Esophagus squamous epithelium (tissue), 5 donors: ENCODE measurements at regions not wholly inside any gene's neighbourhood (a gene's known extent, or its start where the extent isn't known, plus 50 kb on each side); places are given as distances from the start of the nearest gene placed in this dataset.
A peak's percentile ranks its signal among the peaks of the same experiment; 100 is the strongest.

ENCODE experiments used
- DNase-seq: peaks from one replicate; lab custom pipeline; 2025; lab: John Stamatoyannopoulos, UW
- H3K27ac ChIP-seq, 4 donors: fragments of 200-600 bp; sonication (generic); one replicate each; pipeline ENCODE4 v1.5.1; 2016 to 2019; ENCODE audit warnings: mild to moderate bottlenecking in 1 of 4
- H3K27me3 ChIP-seq, 4 donors: fragments of 200-600 bp; sonication (generic); 1 replicate in 3 of 4; 2 replicates in 1 of 4; pipeline versions ENCODE4 v1.5.1 to v1.6.0; 2017 to 2021; ENCODE audit warnings: antibody characterized with exemption in 1 of 4
- H3K36me3 ChIP-seq, 3 donors: fragments of 200-600 bp; sonication (generic); one replicate each; pipeline ENCODE4 v1.5.1; 2016 to 2019
- H3K4me1 ChIP-seq, 3 donors: fragments of 200-600 bp; sonication (generic); one replicate each; pipeline ENCODE4 v1.5.1; 2017 to 2019
- H3K4me3 ChIP-seq, 4 donors: fragments of 200-600 bp; sonication (generic); 1 replicate in 3 of 4; 2 replicates in 1 of 4; pipeline ENCODE4 v1.5.1; 2016 to 2019; ENCODE audit warnings: mild to moderate bottlenecking in 2 of 4, moderate library complexity in 1 of 4
- H3K9me3 ChIP-seq, 3 donors: fragments of 200-600 bp; sonication (generic); one replicate each; pipeline ENCODE4 v1.5.1; 2016 to 2019
- CTCF ChIP-seq, 6 experiments: fragments of 450-650 bp in 4 of 6; fragments of 200-600 bp in 2 of 6; sonication (generic) in 2 of 6; IDR thresholded peaks; one replicate each; pipeline ENCODE4 v1.5.1; 2016 to 2019; ENCODE audit warnings: antibody characterized with exemption in 6 of 6, mild to moderate bottlenecking in 4 of 6, moderate library complexity in 4 of 6
- POLR2A ChIP-seq, 4 donors: fragments of 450-650 bp; IDR thresholded peaks; one replicate each; pipeline ENCODE4 v1.6.1; 2017; ENCODE audit warnings: antibody characterized with exemption in 4 of 4, mild to moderate bottlenecking in 4 of 4, moderate library complexity in 3 of 4
- WGBS, 2 donors: methylation state at CpG; one replicate each; pipeline ENCODE4 v1.1.5; 2018; 5-methylcytosine and 5-hydroxymethylcytosine counted together
- intact Hi-C: fragments of 100-400 bp; cut with DNase I; formaldehyde crosslinking; loops from one replicate; pipeline ENCODE4 v1.15.0; 2022
- donor health status: DM: yes; HTN: yes; CAD: no.

GRCh38 chrX:4936315-4936714 is 1222.9 kb upstream of the PRKX start:
- 69 to 100% methylated on average over 1 to 2 of the region's 2 CpGs for WGBS, 2 donors
- intact Hi-C loops = no loop called here
- peak overlapping the region in 1 of 4 donors; percentile 43 for H3K27ac ChIP-seq

GRCh38 chrX:4935846-4936245 is 1222.4 kb upstream of the PRKX start:
- DNase-seq = no peak

More at GRCh38 chrX:4936315-4936714, 1222.9 kb upstream of the PRKX start:
- Histone ChIP-seq H3K9me3 (no peaks in the 10 kb centered on the region), H3K27me3 (no peaks in the 10 kb centered on the region), H3K4me3 (no peak overlapping the region), H3K36me3 (no peaks in the 10 kb centered on the region), H3K4me1 (no peaks in the 10 kb centered on the region)
- no peak for DNase-seq
- TF ChIP-seq CTCF (IDR thresholded peaks at IDR 0.05) = no peak
- no peak for TF ChIP-seq POLR2A (IDR thresholded peaks at IDR 0.05)

GRCh38 chrX:4935401-4935800 is 1222.0 kb upstream of the PRKX start:
- no peaks in the 10 kb centered on the region for H3K36me3 ChIP-seq
- H3K9me3 ChIP-seq = no peaks in the 10 kb centered on the region
- peak overlapping the region in 1 of 4 donors; percentile 19 for H3K27ac ChIP-seq
- TF ChIP-seq POLR2A (IDR thresholded peaks at IDR 0.05) (no peak), CTCF (IDR thresholded peaks at IDR 0.05) (no peak)
- no peaks in the 10 kb centered on the region for H3K27me3 ChIP-seq
- WGBS, 2 donors = 44 to 49% methylated on average over 2 of the region's 2 CpGs
- no peak for DNase-seq
- no peak overlapping the region for H3K4me3 ChIP-seq
- no peaks in the 10 kb centered on the region for H3K4me1 ChIP-seq
- intact Hi-C loops = no loop called here

More at GRCh38 chrX:4935846-4936245, 1222.4 kb upstream of the PRKX start:
- H3K36me3 ChIP-seq = no peaks in the 10 kb centered on the region
- no peaks in the 10 kb centered on the region for H3K4me1 ChIP-seq
- no peak overlapping the region for H3K4me3 ChIP-seq
- no peaks in the 10 kb centered on the region for H3K9me3 ChIP-seq
- TF ChIP-seq POLR2A (IDR thresholded peaks at IDR 0.05) (no peak), CTCF (IDR thresholded peaks at IDR 0.05) (no peak)
- 65 to 67% methylated on average over 1 to 2 of the region's 2 CpGs for WGBS, 2 donors
- intact Hi-C loops = no loop called here
- no peaks in the 10 kb centered on the region for H3K27me3 ChIP-seq
- peak overlapping the region in 1 of 4 donors; percentile 43 for H3K27ac ChIP-seq

DNA sequence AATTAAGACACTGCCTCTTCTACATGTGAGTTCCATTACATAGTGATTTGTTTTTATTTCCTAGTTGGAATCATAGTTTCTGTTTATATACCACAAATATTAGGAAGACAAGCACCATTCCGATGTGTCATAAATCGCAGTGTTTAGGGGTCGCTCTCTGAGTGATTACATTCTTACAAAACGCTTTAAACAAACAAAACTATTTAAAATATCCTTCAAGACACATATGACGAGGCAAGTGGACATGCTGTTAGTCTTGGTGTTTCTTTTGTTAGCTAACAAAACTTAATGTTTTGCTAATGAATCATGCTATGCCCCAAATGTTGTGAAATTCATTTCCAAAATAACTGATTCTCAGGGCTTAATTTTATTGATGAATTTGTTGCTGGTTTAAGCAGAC is 1219.3 kb upstream of the PRKX start:
- WGBS, 2 donors = 24 to 38% methylated on average over 5 of the region's 5 CpGs
- Histone ChIP-seq H3K4me3 (no peak overlapping the region), H3K9me3 (no peaks in the 10 kb centered on the region), H3K27me3 (no peaks in the 10 kb centered on the region), H3K4me1 (no peaks in the 10 kb centered on the region), H3K27ac (no peak overlapping the region), H3K36me3 (no peaks in the 10 kb centered on the region)
- no peak for TF ChIP-seq POLR2A (IDR thresholded peaks at IDR 0.05)
- TF ChIP-seq CTCF (IDR thresholded peaks at IDR 0.05) = no peak
- intact Hi-C loops = no loop called here
- no peak for DNase-seq

DNA sequence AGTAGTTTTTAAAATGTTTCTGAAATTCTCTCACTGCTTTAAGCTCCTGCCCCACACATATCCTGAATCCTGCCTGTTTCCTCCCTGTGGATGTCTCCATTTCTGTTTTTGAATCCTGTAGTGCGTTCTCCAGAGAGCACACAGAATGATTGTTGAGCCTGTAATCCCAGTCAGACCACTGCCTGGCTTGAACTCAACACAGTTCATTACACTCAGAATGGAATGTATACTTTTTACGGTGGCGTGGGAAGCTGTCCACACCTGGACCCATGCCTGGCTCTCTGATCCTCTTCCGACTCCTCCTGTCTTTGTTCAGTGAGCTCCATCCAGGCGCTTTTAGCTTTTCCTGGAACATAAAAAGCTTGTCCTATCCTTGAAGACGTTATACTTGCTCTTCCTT is 1217.0 kb upstream of the PRKX start:
- Histone ChIP-seq H3K27ac (no peak overlapping the region), H3K27me3 (no peaks in the 10 kb centered on the region), H3K36me3 (no peaks in the 10 kb centered on the region), H3K9me3 (no peaks in the 10 kb centered on the region), H3K4me1 (no peaks in the 10 kb centered on the region), H3K4me3 (no peak overlapping the region)
- DNase-seq = no peak
- 32 to 53% methylated on average over 5 to 6 of the region's 6 CpGs for WGBS, 2 donors
- intact Hi-C loops = no loop called here
- TF ChIP-seq CTCF (IDR thresholded peaks at IDR 0.05) = no peak
- TF ChIP-seq POLR2A (IDR thresholded peaks at IDR 0.05) = no peak
